ENCODE measurements at regions not wholly inside any gene's neighbourhood (a gene's known extent, or its start where the extent isn't known, plus 50 kb on each side); places are given as distances from the start of the nearest gene placed in this dataset.

- H3K4me3 ChIP-seq = no peak overlapping the region
- H3K4me2 ChIP-seq = no peak overlapping the region
- no peaks in the 10 kb centered on the region for H3K36me3 ChIP-seq (replicated peaks; ENCODE audit: insufficient read depth, low read depth)
- H3K9me2 ChIP-seq (replicated peaks; ENCODE audit: insufficient read depth) = no peaks in the 10 kb centered on the region
- TF ChIP-seq CTCF (IDR thresholded peaks at IDR 0.05; ENCODE audit: poor library complexity) (no peak), EZH2 (IDR thresholded peaks at IDR 0.05; ENCODE audit: borderline replicate concordance) (no peak), EZH2phosphoT487 (IDR thresholded peaks at IDR 0.05; ENCODE audit: low read depth, severe bottlenecking, unreplicated experiment) (no peak)
- H3K4me1 ChIP-seq (ENCODE audit: insufficient read depth) = no peaks in the 10 kb centered on the region
- no peaks in the 10 kb centered on the region for H3K9me3 ChIP-seq (ENCODE audit: low read depth)
- H3K79me2 ChIP-seq = no peaks in the 10 kb centered on the region
- H3K27me3 ChIP-seq = no peaks in the 10 kb centered on the region
- H3K27ac ChIP-seq = no peak overlapping the region
- no peak for DNase-seq (ENCODE audit: low spot score)
- no peak overlapping the region for H2AFZ ChIP-seq
- no peaks in the 10 kb centered on the region for H4K20me1 ChIP-seq (ENCODE audit: insufficient read depth, poor library complexity, severe bottlenecking)
Measured at GRCh38 chr11:86724137-86724536, 51.7 kb upstream of the ME3 start.

GRCh38 chr11:86723281-86723680, 50.9 kb upstream of the ME3 start:
- WGBS (ENCODE audit: low lambda C conversion rate, missing lambda C conversion rate) = 100% methylated on average over 1 of the region's 1 CpG
- no peak overlapping the region for H3K27ac ChIP-seq
- H3K9me2 ChIP-seq (replicated peaks; ENCODE audit: insufficient read depth) = no peaks in the 10 kb centered on the region
- H3K27me3 ChIP-seq = no peaks in the 10 kb centered on the region
- no peaks in the 10 kb centered on the region for H3K36me3 ChIP-seq (replicated peaks; ENCODE audit: insufficient read depth, low read depth)
- TF ChIP-seq CTCF (IDR thresholded peaks at IDR 0.05; ENCODE audit: poor library complexity) (no peak), EZH2 (IDR thresholded peaks at IDR 0.05; ENCODE audit: borderline replicate concordance) (no peak), EZH2phosphoT487 (IDR thresholded peaks at IDR 0.05; ENCODE audit: low read depth, severe bottlenecking, unreplicated experiment) (no peak)
- H3K4me2 ChIP-seq = no peak overlapping the region
- no peaks in the 10 kb centered on the region for H3K79me2 ChIP-seq
- no peaks in the 10 kb centered on the region for H4K20me1 ChIP-seq (ENCODE audit: insufficient read depth, poor library complexity, severe bottlenecking)
- H3K4me1 ChIP-seq (ENCODE audit: insufficient read depth) = no peaks in the 10 kb centered on the region
- DNase-seq (ENCODE audit: low spot score) = no peak
- no peaks in the 10 kb centered on the region for H3K9me3 ChIP-seq (ENCODE audit: low read depth)
- no peak overlapping the region for H3K4me3 ChIP-seq
- H2AFZ ChIP-seq = no peak overlapping the region

- no peaks in the 10 kb centered on the region for H4K20me1 ChIP-seq (ENCODE audit: insufficient read depth, poor library complexity, severe bottlenecking)
- TF ChIP-seq EZH2 (IDR thresholded peaks at IDR 0.05; ENCODE audit: borderline replicate concordance) (no peak), EZH2phosphoT487 (IDR thresholded peaks at IDR 0.05; ENCODE audit: low read depth, severe bottlenecking, unreplicated experiment) (no peak), CTCF (IDR thresholded peaks at IDR 0.05; ENCODE audit: poor library complexity) (no peak)
- no peaks in the 10 kb centered on the region for H3K79me2 ChIP-seq
- H2AFZ ChIP-seq = no peak overlapping the region
- H3K36me3 ChIP-seq (replicated peaks; ENCODE audit: insufficient read depth, low read depth) = no peaks in the 10 kb centered on the region
- DNase-seq (ENCODE audit: low spot score) = no peak
- H3K27ac ChIP-seq = no peak overlapping the region
- H3K9me2 ChIP-seq (replicated peaks; ENCODE audit: insufficient read depth) = no peaks in the 10 kb centered on the region
- no peaks in the 10 kb centered on the region for H3K27me3 ChIP-seq
- H3K4me2 ChIP-seq = no peak overlapping the region
- H3K4me1 ChIP-seq (ENCODE audit: insufficient read depth) = peaks cover 1% of the 10 kb centered on the region
- no peaks in the 10 kb centered on the region for H3K9me3 ChIP-seq (ENCODE audit: low read depth)
- H3K4me3 ChIP-seq = no peak overlapping the region
Measured at GRCh38 chr11:86722748-86723147, 50.3 kb upstream of the ME3 start.

All from hepatocyte (in vitro differentiated cells).